HepG2 (cell line): ENCODE measurements at regions not wholly inside any gene's neighbourhood (a gene's known extent, or its start where the extent isn't known, plus 50 kb on each side); places are given as distances from the start of the nearest gene placed in this dataset.

Experiments
- ATAC-seq: fragments of 200-7000 bp; cut with Tn5 transposase; 3 replicates; pipeline ENCODE4 v1.9.1; 2020; ENCODE audit warnings: mild to moderate bottlenecking, moderate library complexity
- BruUV-seq: library from RNA; stranded (reverse); fragments of 400-500 nt; replicated peaks from 2 replicates; lab custom pipeline; 2021; lab: Mats Ljungman, UMichigan
- CTCF ChIA-PET: fragments of 300-600 bp; formaldehyde crosslinking; extraction: SDS; loops from one replicate; lab custom pipeline; 2021; ENCODE audit warnings: low total read pairs, inconsistent platforms, low intra/inter-chr PET ratio; lab: Yijun Ruan, JAX
- POLR2A ChIA-PET: fragments of 350-600 bp; sonication (Branson Sonifier 250); formaldehyde crosslinking; loops from one replicate; lab custom pipeline; 2020; ENCODE audit warnings: antibody characterized with exemption, inconsistent platforms; lab: Yijun Ruan, JAX
- DNase-seq: peaks from one replicate; pipeline ENCODE4 v3.0.0-alpha.2; 2015; ENCODE audit warnings: low spot score
- FAIRE-seq: peaks from 3 replicates; lab custom pipeline; 2011; peaks lifted over from hg19 to GRCh38; lab: Jason Lieb, UNC
- H2AFZ ChIP-seq: one replicate; pipeline ENCODE4 v1.6.1; 2011; ENCODE audit warnings: low read length, inconsistent platforms
- H3K27ac ChIP-seq: fragments of 300-600 bp; 3 replicates; pipeline ENCODE4 v1.8.0; 2011; ENCODE audit warnings: mixed run types, mild to moderate bottlenecking, mixed read lengths, low read length, inconsistent platforms; ENCODE audit not compliant: insufficient read depth; ENCODE audit errors: extremely low read length
- H3K27me3 ChIP-seq, 2 experiments: fragments of 200-600 bp in 1 of 2; 2 replicates in 1 of 2; 3 replicates in 1 of 2; pipeline versions ENCODE4 v1.6.0 to v1.8.0; 2011; ENCODE audit warnings: low read length in 2 of 2, mild to moderate bottlenecking in 2 of 2, moderate library complexity in 2 of 2, inconsistent platforms in 1 of 2; ENCODE audit not compliant: insufficient read depth in 2 of 2, control insufficient read depth in 1 of 2
- H3K36me3 ChIP-seq, 2 experiments: fragments of 200-600 bp in 1 of 2; replicated peaks in 1 of 2; 2 replicates in 1 of 2; 3 replicates in 1 of 2; pipeline versions ENCODE4 v1.5.1 to v1.8.0; 2011; ENCODE audit warnings: low read length in 2 of 2, inconsistent platforms in 1 of 2; ENCODE audit not compliant: insufficient read depth in 2 of 2, control insufficient read depth in 1 of 2
- H3K4me1 ChIP-seq: 2 replicates; pipeline ENCODE4 v1.5.1; 2012; ENCODE audit warnings: low read length, inconsistent platforms; ENCODE audit not compliant: insufficient read depth
- H3K4me2 ChIP-seq: 2 replicates; pipeline ENCODE4 v1.6.0; 2011; ENCODE audit warnings: low read depth, low read length, inconsistent platforms
- H3K4me3 ChIP-seq, 3 experiments: fragments of 200-600 bp in 1 of 3; sonication (generic), shearing (Covaris generic) in 1 of 3; replicated peaks in 1 of 3; 2 replicates each; pipeline ENCODE4 v1.5.1; 2011 to 2016; ENCODE audit warnings: low read length in 3 of 3, inconsistent platforms in 2 of 3, low read depth in 2 of 3, mild to moderate bottlenecking in 2 of 3, control low read depth in 1 of 3, mixed read lengths in 1 of 3; ENCODE audit not compliant: insufficient read depth in 1 of 3
- H3K79me2 ChIP-seq: one replicate; pipeline ENCODE4 v1.6.1; 2011; ENCODE audit warnings: low read length, inconsistent platforms; ENCODE audit not compliant: insufficient read depth
- H3K9ac ChIP-seq: 2 replicates; pipeline ENCODE4 v1.6.0; 2011; ENCODE audit warnings: mild to moderate bottlenecking, low read depth, low read length, inconsistent platforms; ENCODE audit not compliant: insufficient read depth
- H3K9me3 ChIP-seq: 2 replicates; pipeline ENCODE4 v1.5.1; 2012; ENCODE audit warnings: mild to moderate bottlenecking, low read length
- H4K20me1 ChIP-seq: 2 replicates; pipeline ENCODE4 v1.6.0; 2011; ENCODE audit warnings: inconsistent platforms, mild to moderate bottlenecking, low read length, moderate library complexity; ENCODE audit not compliant: insufficient read depth
- AFF4 ChIP-seq: sonication (generic); formaldehyde crosslinking; IDR thresholded peaks from 2 replicates; pipeline ENCODE4 v1.4.0; 2020; ENCODE audit warnings: missing genetic modification reagents
- FIP1L1 ChIP-seq: fragments of 200-400 bp; formaldehyde crosslinking; IDR thresholded peaks from 2 replicates; pipeline ENCODE4 v1.6.1; 2018; ENCODE audit warnings: low read depth, mild to moderate bottlenecking, low read length, moderate library complexity, borderline replicate concordance; ENCODE audit not compliant: insufficient read depth
- MXI1 ChIP-seq: IDR thresholded peaks from 3 replicates; pipeline ENCODE4 v1.6.1; 2012; ENCODE audit warnings: low read depth, low read length, inconsistent platforms, borderline replicate concordance
- PPARG ChIP-seq: conservative IDR thresholded peaks from 2 replicates; pipeline ENCODE4 v1.6.1; 2016; ENCODE audit warnings: missing biosample characterization, missing genetic modification reagents
- RNF2 ChIP-seq: fragments of 450-650 bp; conservative IDR thresholded peaks from 2 replicates; pipeline ENCODE4 v1.6.1; 2016; ENCODE audit warnings: low read depth
- TFDP2 ChIP-seq: sonication (generic); formaldehyde crosslinking; IDR thresholded peaks from 2 replicates; pipeline ENCODE4 v1.4.0; 2020; ENCODE audit warnings: missing genetic modification reagents
- ZFP41 ChIP-seq: sonication (generic); formaldehyde crosslinking; IDR thresholded peaks from 2 replicates; pipeline ENCODE4 v1.4.0; 2020; ENCODE audit warnings: mild to moderate bottlenecking, missing genetic modification reagents, borderline replicate concordance
- ZNF24 ChIP-seq: fragments of 450-650 bp; IDR thresholded peaks from 2 replicates; pipeline ENCODE4 v1.6.1; 2017; ENCODE audit warnings: antibody characterized with exemption, mild to moderate bottlenecking
- ZNF33B ChIP-seq: sonication (generic); formaldehyde crosslinking; IDR thresholded peaks from 2 replicates; pipeline ENCODE4 v1.5.1; 2020; ENCODE audit warnings: mild to moderate bottlenecking, missing genetic modification reagents
- ZNF558 ChIP-seq: sonication (generic); formaldehyde crosslinking; IDR thresholded peaks from 2 replicates; pipeline ENCODE4 v1.9.0; 2022; ENCODE audit warnings: mild to moderate bottlenecking, missing genetic modification reagents, borderline replicate concordance
- ZSCAN22 ChIP-seq: sonication (generic); formaldehyde crosslinking; IDR thresholded peaks from 2 replicates; pipeline ENCODE4 v1.4.0; 2020; ENCODE audit warnings: mild to moderate bottlenecking, missing genetic modification reagents
- ZXDC ChIP-seq: sonication (generic); formaldehyde crosslinking; IDR thresholded peaks from 2 replicates; pipeline ENCODE4 v1.5.0; 2020; ENCODE audit warnings: mild to moderate bottlenecking, missing genetic modification reagents
- WGBS: methylation state at CpG from one replicate; pipeline ENCODE4 v1.1.6; 2017; ENCODE audit warnings: low lambda C conversion rate; 5-methylcytosine and 5-hydroxymethylcytosine counted together
- in situ Hi-C: cut with HindIII; loops from 2 replicates; pipeline ENCODE4 v1.10.0; 2017; ENCODE audit warnings: low pct_unique_long_range_greater_than_20kb; ENCODE audit not compliant: extremely low pct_ligation_motif_present
- intact Hi-C: fragments of 100-400 bp; cut with micrococcal nuclease; formaldehyde crosslinking; loops from one replicate; pipeline ENCODE4 v1.10.0; 2022; ENCODE audit not compliant: unreplicated experiment

GRCh38 chr10:111877258-111877657 lies 306.3 kb downstream of the GPAM start:
- Histone ChIP-seq H3K4me1 (no peaks in the 10 kb centered on the region), H3K27me3 (no peaks in the 10 kb centered on the region), H3K79me2 (no peaks in the 10 kb centered on the region), H3K9ac (no peak overlapping the region), H3K27ac (no peak overlapping the region), H4K20me1 (no peaks in the 10 kb centered on the region), H3K4me2 (no peak overlapping the region), H3K9me3 (peaks cover 7% of the 10 kb centered on the region; the same call in 1 of the 2 replicates), H2AFZ (no peak overlapping the region), H3K4me3 (no peak overlapping the region), H3K36me3 (no peaks in the 10 kb centered on the region)
- no peak for DNase-seq
- CTCF ChIA-PET = no interaction called here
- ATAC-seq = no peak
- 2% methylated on average over 3 of the region's 3 CpGs for WGBS
- in situ Hi-C loops = no loop called here
- POLR2A ChIA-PET = no interaction called here
- no peak for TF ChIP-seq ZNF558 (CRISPR knock-in tag)
- FAIRE-seq = no peak
- BruUV-seq = no TSS peak
- intact Hi-C loops = no loop called here

GRCh38 chr10:111879969-111880368 lies 303.6 kb downstream of the GPAM start:
- ChIA-PET POLR2A (no interaction called here), CTCF (no interaction called here)
- Histone ChIP-seq H3K79me2 (no peaks in the 10 kb centered on the region), H3K4me1 (no peaks in the 10 kb centered on the region), H3K4me2 (no peak overlapping the region), H2AFZ (no peak overlapping the region), H3K9me3 (peaks cover 7% of the 10 kb centered on the region; the same call in 1 of the 2 replicates), H4K20me1 (no peaks in the 10 kb centered on the region), H3K36me3 (no peaks in the 10 kb centered on the region), H3K27ac (no peak overlapping the region), H3K27me3 (no peaks in the 10 kb centered on the region), H3K9ac (no peak overlapping the region), H3K4me3 (no peak overlapping the region)
- no TSS peak for BruUV-seq
- intact Hi-C loops (no loop called here), in situ Hi-C loops (no loop called here)
- DNase-seq (no peak), ATAC-seq (no peak), FAIRE-seq (no peak)
- 12% methylated on average over 2 of the region's 2 CpGs for WGBS
- TF ChIP-seq MXI1 = no peak
- no peak for TF ChIP-seq RNF2
- TF ChIP-seq ZSCAN22 = no peak
- TF ChIP-seq FIP1L1 = no peak
- TF ChIP-seq ZNF33B (CRISPR knock-in tag) = no peak
- no peak for TF ChIP-seq ZFP41
- TF ChIP-seq AFF4 (CRISPR knock-in tag) = no peak
- no peak for TF ChIP-seq ZXDC (CRISPR knock-in tag)
- no peak for TF ChIP-seq PPARG
- TF ChIP-seq ZNF24 = no peak
- TF ChIP-seq TFDP2 (CRISPR knock-in tag) = no peak
